Activated T-helper 2 cell treated with anti-CD3 and anti-CD28 coated beads, Interferon-gamma antibody, Interleukin-2, Interleukin-4, amounts not matched to agents 10 μg/mL and 5 μg/mL and 100 μg/mL, durations not matched to agents 14 hours and 24 hours and 36 hours (primary cell): ENCODE measurements at regions not wholly inside any gene's neighbourhood (a gene's known extent, or its start where the extent isn't known, plus 50 kb on each side); places are given as distances from the start of the nearest gene placed in this dataset.
"Not testable (repeated sequence)": the region's sequence is repeated elsewhere in the genome, so short reads cannot be mapped to it uniquely, and the experiment has no call there.

Experiments used
- DNase-seq: peaks from one replicate; pipeline ENCODE4 v3.0.0; 2021; ENCODE audit warnings: low spot score
- H3K27ac Mint-ChIP-seq: one replicate; pipeline ENCODE4 v1.8.0; 2021; ENCODE audit warnings: mixed read lengths
- H3K27me3 Mint-ChIP-seq: one replicate; pipeline ENCODE4 v1.8.0; 2021; ENCODE audit warnings: low read depth, mixed read lengths
- H3K36me3 Mint-ChIP-seq: one replicate; pipeline ENCODE4 v1.8.0; 2021; ENCODE audit warnings: low read depth, mixed read lengths
- H3K4me1 Mint-ChIP-seq: one replicate; pipeline ENCODE4 v1.8.0; 2021; ENCODE audit warnings: low read depth, mixed read lengths
- H3K4me3 Mint-ChIP-seq: one replicate; pipeline ENCODE4 v1.8.0; 2021; ENCODE audit warnings: low read depth, mild to moderate bottlenecking, moderate library complexity, mixed read lengths
- H3K9me3 Mint-ChIP-seq: one replicate; pipeline ENCODE4 v1.8.0; 2021; ENCODE audit warnings: mixed read lengths
- intact Hi-C: fragments of 100-400 bp; cut with micrococcal nuclease; formaldehyde crosslinking; loops from one replicate; pipeline ENCODE4 v1.15.1; 2023

GRCh38 chr10:16141499-16141898 is 281.2 kb upstream of the MINDY3 start:
- Mint-ChIP-seq H3K27ac (no peak overlapping the region), H3K9me3 (peaks cover 4% of the 10 kb centered on the region), H3K4me1 (no peaks in the 10 kb centered on the region), H3K36me3 (no peaks in the 10 kb centered on the region), H3K4me3 (no peak overlapping the region), H3K27me3 (no peaks in the 10 kb centered on the region)
- intact Hi-C loops, result no loop called here
- DNase-seq, result no peak

DNA sequence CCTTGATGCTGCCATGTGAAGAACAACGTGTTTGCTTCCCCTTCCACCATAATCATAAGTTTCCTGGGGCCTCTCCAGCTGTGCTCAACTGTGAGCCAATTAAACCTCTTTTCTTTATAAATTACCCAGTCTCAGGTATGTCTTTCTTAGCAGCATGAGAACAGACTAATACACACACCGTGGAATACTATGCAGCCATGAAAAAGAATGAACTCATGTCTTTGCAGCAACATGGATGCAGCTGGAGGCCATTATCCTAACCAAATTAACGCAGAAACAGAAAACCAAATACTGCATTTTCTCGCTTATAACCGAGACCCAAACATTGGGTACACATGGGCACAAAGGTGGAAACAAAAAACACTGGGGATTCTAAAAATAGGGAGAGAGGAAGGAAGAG is 286.7 kb upstream of the MINDY3 start:
- Mint-ChIP-seq H3K4me3 (no peak overlapping the region), H3K4me1 (no peaks in the 10 kb centered on the region), H3K36me3 (no peaks in the 10 kb centered on the region), H3K27me3 (no peaks in the 10 kb centered on the region), H3K27ac (no peak overlapping the region), H3K9me3 (peaks cover 8% of the 10 kb centered on the region)
- intact Hi-C loops, result no loop called here
- DNase-seq, result no peak

DNA sequence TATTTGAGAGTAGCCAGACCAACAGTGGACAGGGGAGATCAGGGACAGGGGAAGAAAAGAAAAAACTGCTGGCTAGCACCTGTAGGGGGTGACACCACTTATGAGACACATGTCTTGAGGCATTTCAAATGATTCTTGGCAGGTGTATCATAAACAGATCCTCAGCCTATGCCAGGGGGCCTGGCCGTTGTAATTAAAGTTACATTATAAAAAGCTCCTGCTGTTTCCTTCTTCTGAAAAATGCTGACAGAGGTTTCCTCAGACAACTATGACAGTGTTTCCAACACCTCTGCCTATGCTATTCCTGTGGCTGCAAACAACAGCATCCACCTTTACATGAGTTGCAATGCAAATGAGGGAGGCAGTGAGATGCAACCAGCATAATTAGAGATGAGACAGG is 281.0 kb upstream of the PTER start:
- no peak overlapping the region for H3K27ac Mint-ChIP-seq
- intact Hi-C loops, result no loop called here
- H3K36me3 Mint-ChIP-seq, result no peaks in the 10 kb centered on the region
- DNase-seq, result no peak
- H3K27me3 Mint-ChIP-seq, result no peaks in the 10 kb centered on the region
- no peaks in the 10 kb centered on the region for H3K4me1 Mint-ChIP-seq
- H3K9me3 Mint-ChIP-seq, result no peaks in the 10 kb centered on the region
- H3K4me3 Mint-ChIP-seq, result no peak overlapping the region

DNA sequence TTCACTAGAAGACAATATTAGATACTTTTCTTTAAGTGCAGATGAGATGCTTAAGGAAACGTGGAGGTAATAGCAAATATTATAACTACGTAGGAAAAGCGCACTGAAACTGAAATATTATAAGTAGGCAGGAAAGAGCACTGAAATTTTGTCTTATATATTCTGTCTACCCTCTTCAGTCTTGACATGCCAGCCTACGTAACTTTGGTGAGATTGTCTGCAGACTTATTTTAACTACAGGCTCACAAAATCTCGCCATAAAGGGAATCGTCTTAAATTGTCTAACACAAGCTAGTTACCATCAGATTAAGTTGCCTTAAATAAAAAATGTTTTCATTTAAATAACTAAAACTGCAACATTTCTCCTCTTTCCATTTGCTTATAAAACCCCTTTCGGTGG is 280.1 kb upstream of the PTER start:
- Mint-ChIP-seq H3K4me3 (no peak overlapping the region), H3K27me3 (no peaks in the 10 kb centered on the region), H3K27ac (no peak overlapping the region), H3K9me3 (no peaks in the 10 kb centered on the region), H3K36me3 (no peaks in the 10 kb centered on the region), H3K4me1 (no peaks in the 10 kb centered on the region)
- DNase-seq, result no peak
- intact Hi-C loops, result no loop called here

- H3K27ac Mint-ChIP-seq, H3K27me3 Mint-ChIP-seq, H3K4me1 Mint-ChIP-seq, DNase-seq, intact Hi-C loops, H3K36me3 Mint-ChIP-seq, H3K4me3 Mint-ChIP-seq: not testable (repeated sequence)
- peaks cover 18% of the 10 kb centered on the region for H3K9me3 Mint-ChIP-seq
Observed at GRCh38 chr10:16165067-16165466, 271.7 kb upstream of the PTER start.

- Mint-ChIP-seq H3K4me1 (no peaks in the 10 kb centered on the region), H3K9me3 (no peaks in the 10 kb centered on the region), H3K27ac (no peak overlapping the region), H3K4me3 (no peak overlapping the region), H3K36me3 (no peaks in the 10 kb centered on the region), H3K27me3 (no peaks in the 10 kb centered on the region)
- intact Hi-C loops, result no loop called here
- no peak for DNase-seq
Observed at GRCh38 chr10:16182144-16182543, 254.7 kb upstream of the PTER start.

GRCh38 chr10:16182688-16183087 is 254.1 kb upstream of the PTER start:
- intact Hi-C loops, result no loop called here
- Mint-ChIP-seq H3K27me3 (no peaks in the 10 kb centered on the region), H3K27ac (no peak overlapping the region), H3K36me3 (no peaks in the 10 kb centered on the region), H3K4me3 (no peak overlapping the region), H3K9me3 (no peaks in the 10 kb centered on the region), H3K4me1 (no peaks in the 10 kb centered on the region)
- DNase-seq, result no peak

GRCh38 chr10:16184096-16184597 is 252.7 kb upstream of the PTER start:
- no peaks in the 10 kb centered on the region for H3K4me1 Mint-ChIP-seq
- H3K9me3 Mint-ChIP-seq, result no peaks in the 10 kb centered on the region
- no peak for DNase-seq
- intact Hi-C loops, result no loop called here
- H3K4me3 Mint-ChIP-seq, result no peak overlapping the region
- no peaks in the 10 kb centered on the region for H3K36me3 Mint-ChIP-seq
- no peaks in the 10 kb centered on the region for H3K27me3 Mint-ChIP-seq
- no peak overlapping the region for H3K27ac Mint-ChIP-seq

DNA sequence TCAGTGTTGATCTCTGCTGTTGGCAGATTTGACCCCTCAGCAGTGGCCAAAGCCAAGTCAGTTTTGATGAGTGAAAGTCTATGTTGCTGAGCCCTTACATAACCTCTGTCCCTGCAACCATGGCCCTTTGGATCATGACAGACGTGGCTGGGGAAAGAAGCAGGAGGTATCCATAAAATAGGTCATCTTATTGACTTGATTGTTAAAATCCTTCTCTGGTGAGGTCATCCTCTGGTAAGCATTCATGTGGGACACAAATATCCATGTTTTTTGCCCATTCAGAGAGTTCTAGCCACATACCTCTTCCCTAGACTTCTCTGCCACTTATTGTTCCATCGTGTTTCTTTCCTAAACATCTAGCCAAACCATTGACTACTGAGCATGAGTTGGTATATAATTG is 251.9 kb upstream of the PTER start:
- H3K9me3 Mint-ChIP-seq, result no peaks in the 10 kb centered on the region
- H3K27me3 Mint-ChIP-seq, result no peaks in the 10 kb centered on the region
- no peaks in the 10 kb centered on the region for H3K4me1 Mint-ChIP-seq
- no peak overlapping the region for H3K27ac Mint-ChIP-seq
- no peaks in the 10 kb centered on the region for H3K36me3 Mint-ChIP-seq
- DNase-seq, result no peak
- H3K4me3 Mint-ChIP-seq, result no peak overlapping the region
- intact Hi-C loops, result no loop called here

- Mint-ChIP-seq H3K9me3 (no peaks in the 10 kb centered on the region), H3K27me3 (no peaks in the 10 kb centered on the region), H3K4me3 (no peak overlapping the region), H3K36me3 (no peaks in the 10 kb centered on the region), H3K4me1 (no peaks in the 10 kb centered on the region), H3K27ac (no peak overlapping the region)
- intact Hi-C loops, result no loop called here
- DNase-seq, result no peak
Observed at GRCh38 chr10:16186564-16186963, 250.2 kb upstream of the PTER start.

DNA sequence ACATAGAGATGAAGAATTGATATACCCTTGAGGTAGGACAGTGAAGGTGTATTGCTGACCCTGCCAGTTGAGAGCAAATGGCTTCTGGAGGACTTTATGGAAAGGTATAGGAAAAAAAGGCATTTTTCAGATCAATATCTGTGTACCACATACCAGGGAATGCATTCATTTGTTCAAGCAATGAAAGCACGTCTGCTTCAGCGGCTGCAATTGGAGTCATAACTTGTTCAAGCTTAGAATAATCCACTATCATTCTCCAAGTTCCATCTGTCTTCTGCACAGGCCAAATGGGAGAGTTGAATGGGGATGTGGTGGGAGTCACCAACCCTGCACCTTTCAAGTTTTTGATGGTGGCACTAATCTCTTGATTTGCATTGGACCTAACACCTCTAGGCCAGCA is 249.6 kb upstream of the PTER start:
- H3K27ac Mint-ChIP-seq, result no peak overlapping the region
- no peaks in the 10 kb centered on the region for H3K9me3 Mint-ChIP-seq
- H3K4me3 Mint-ChIP-seq, result no peak overlapping the region
- no peaks in the 10 kb centered on the region for H3K36me3 Mint-ChIP-seq
- DNase-seq, result no peak
- no peaks in the 10 kb centered on the region for H3K27me3 Mint-ChIP-seq
- intact Hi-C loops, result no loop called here
- no peaks in the 10 kb centered on the region for H3K4me1 Mint-ChIP-seq

GRCh38 chr10:16192337-16192736 is 244.5 kb upstream of the PTER start:
- H3K9me3 Mint-ChIP-seq, result peaks cover 5% of the 10 kb centered on the region
- H3K4me1 Mint-ChIP-seq, result peaks cover 18% of the 10 kb centered on the region
- H3K36me3 Mint-ChIP-seq, result no peaks in the 10 kb centered on the region
- no peak overlapping the region for H3K27ac Mint-ChIP-seq
- no peak overlapping the region for H3K4me3 Mint-ChIP-seq
- no peaks in the 10 kb centered on the region for H3K27me3 Mint-ChIP-seq
- intact Hi-C loops, result no loop called here
- DNase-seq, result no peak

GRCh38 chr10:16193241-16193640 is 243.6 kb upstream of the PTER start:
- peaks cover 18% of the 10 kb centered on the region for H3K4me1 Mint-ChIP-seq
- no peak overlapping the region for H3K27ac Mint-ChIP-seq
- peaks cover 5% of the 10 kb centered on the region for H3K9me3 Mint-ChIP-seq
- intact Hi-C loops, result no loop called here
- no peaks in the 10 kb centered on the region for H3K27me3 Mint-ChIP-seq
- no peak overlapping the region for H3K4me3 Mint-ChIP-seq
- DNase-seq, result no peak
- no peaks in the 10 kb centered on the region for H3K36me3 Mint-ChIP-seq

DNA sequence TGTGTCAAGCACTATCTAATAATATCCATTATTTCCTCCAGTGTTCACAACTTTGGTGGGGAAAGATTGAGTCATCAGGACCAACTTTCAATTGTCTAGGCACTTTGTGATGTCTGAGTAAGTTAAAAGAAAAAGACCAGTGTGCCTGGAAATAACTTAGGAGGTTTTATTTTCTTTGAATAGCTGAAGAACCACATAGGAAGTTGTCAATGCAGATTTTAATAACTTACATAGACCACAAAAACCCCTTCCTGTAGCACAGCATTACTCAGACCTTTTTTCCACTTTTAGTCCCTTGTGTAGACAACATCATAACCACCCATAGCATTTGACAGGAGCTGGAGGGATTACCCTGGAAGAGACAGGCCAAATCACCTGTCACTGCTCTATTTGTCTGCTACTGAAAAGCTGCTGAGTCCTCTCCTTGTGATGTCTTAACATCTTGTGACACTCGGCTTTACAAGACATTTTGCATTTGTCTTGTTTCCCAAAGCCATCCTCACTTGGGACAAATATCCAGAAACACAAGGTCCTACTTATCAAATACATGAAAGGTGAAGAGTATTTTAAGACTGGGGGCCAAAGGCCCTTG is 241.5 kb upstream of the PTER start:
- H3K4me3 Mint-ChIP-seq, result no peak overlapping the region
- peaks cover 18% of the 10 kb centered on the region for H3K4me1 Mint-ChIP-seq
- H3K27ac Mint-ChIP-seq, result no peak overlapping the region
- H3K27me3 Mint-ChIP-seq, result no peaks in the 10 kb centered on the region
- intact Hi-C loops, result no loop called here
- no peaks in the 10 kb centered on the region for H3K36me3 Mint-ChIP-seq
- no peak for DNase-seq
- peaks cover 5% of the 10 kb centered on the region for H3K9me3 Mint-ChIP-seq
